A673 (cell line): ENCODE measurements at regions not wholly inside any gene's neighbourhood (a gene's known extent, or its start where the extent isn't known, plus 50 kb on each side); places are given as distances from the start of the nearest gene placed in this dataset.

Experiments
- CTCF ChIP-seq: fragments of 300-800, 200-600 bp; sonication (generic); conservative IDR thresholded peaks from 2 replicates; pipeline ENCODE4 v1.5.1; 2017; ENCODE audit warnings: low read depth, mild to moderate bottlenecking, antibody characterized with exemption, low read length, moderate library complexity, mixed read lengths
- EZH2 ChIP-seq: fragments of 200-600 bp; sonication (generic); IDR thresholded peaks from 2 replicates; pipeline ENCODE4 v1.6.1; 2017; ENCODE audit warnings: borderline replicate concordance, low read depth, mild to moderate bottlenecking, mixed read lengths, antibody characterized with exemption, low read length; ENCODE audit not compliant: poor library complexity, severe bottlenecking

- TF ChIP-seq CTCF, result no peak
- TF ChIP-seq EZH2, result no peak
These were observed 275.3 kb upstream of the HDAC4 start for GRCh38 chr2:239675826-239676715.
